B cell (primary cell): ENCODE measurements at regions not wholly inside any gene's neighbourhood (a gene's known extent, or its start where the extent isn't known, plus 50 kb on each side); places are given as distances from the start of the nearest gene placed in this dataset.

Experiments used
- EZH2 ChIP-seq: IDR thresholded peaks from 2 replicates; pipeline ENCODE4 v1.6.1; 2012; ENCODE audit warnings: borderline replicate concordance, low read depth, mild to moderate bottlenecking, moderate library complexity, low read length; ENCODE audit not compliant: insufficient read depth, poor library complexity, severe bottlenecking
- TF ChIP-seq, protein P1 (sequence below): fragments of 200-600 bp; IDR thresholded peaks from one replicate; pipeline ENCODE4 v1.8.0; 2022; ENCODE audit warnings: antibody characterized with exemption, mild to moderate bottlenecking

DNA sequence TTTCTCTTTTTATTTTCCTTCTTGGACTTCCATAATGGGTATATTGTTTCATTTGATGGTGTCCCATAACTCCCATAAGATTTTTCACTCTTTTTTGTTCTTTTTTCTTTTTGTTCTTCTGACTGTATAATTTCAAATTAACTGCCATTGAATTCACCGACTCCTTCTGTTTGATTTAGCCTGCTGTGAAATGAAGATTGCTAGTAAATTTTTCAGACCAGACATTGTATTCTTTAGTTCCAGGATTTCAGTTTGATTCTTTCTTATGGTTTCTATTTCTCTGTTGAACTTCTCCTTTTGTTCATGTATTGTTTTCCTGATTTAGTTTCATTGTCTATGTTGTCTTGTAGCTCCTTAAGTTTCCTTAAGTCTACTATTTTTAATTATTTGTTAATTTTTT lies 87.6 kb upstream of the SPOPL start:
- TF ChIP-seq, protein P1, sequence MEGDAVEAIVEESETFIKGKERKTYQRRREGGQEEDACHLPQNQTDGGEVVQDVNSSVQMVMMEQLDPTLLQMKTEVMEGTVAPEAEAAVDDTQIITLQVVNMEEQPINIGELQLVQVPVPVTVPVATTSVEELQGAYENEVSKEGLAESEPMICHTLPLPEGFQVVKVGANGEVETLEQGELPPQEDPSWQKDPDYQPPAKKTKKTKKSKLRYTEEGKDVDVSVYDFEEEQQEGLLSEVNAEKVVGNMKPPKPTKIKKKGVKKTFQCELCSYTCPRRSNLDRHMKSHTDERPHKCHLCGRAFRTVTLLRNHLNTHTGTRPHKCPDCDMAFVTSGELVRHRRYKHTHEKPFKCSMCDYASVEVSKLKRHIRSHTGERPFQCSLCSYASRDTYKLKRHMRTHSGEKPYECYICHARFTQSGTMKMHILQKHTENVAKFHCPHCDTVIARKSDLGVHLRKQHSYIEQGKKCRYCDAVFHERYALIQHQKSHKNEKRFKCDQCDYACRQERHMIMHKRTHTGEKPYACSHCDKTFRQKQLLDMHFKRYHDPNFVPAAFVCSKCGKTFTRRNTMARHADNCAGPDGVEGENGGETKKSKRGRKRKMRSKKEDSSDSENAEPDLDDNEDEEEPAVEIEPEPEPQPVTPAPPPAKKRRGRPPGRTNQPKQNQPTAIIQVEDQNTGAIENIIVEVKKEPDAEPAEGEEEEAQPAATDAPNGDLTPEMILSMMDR: no peak
- TF ChIP-seq EZH2: no peak
